ENCODE measurements at regions not wholly inside any gene's neighbourhood (a gene's known extent, or its start where the extent isn't known, plus 50 kb on each side); places are given as distances from the start of the nearest gene placed in this dataset.

DNA sequence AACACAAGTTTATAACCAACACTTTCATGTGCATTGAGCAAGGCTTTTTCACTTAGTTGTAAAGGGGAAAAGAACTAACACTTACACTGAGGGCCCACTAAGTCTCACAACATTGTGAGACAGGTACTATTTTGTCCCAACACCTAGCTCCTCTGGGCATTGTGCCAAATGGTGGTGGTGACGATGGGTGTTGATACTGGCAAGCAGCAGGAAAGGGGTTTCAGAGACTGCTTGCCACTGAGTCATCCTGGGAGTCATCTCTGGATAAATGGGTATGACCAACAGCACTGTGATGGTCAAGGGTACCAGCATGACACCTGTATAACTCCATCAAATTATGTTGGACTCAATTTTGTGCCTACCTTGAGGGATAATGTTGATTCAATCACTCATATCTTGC is 138.8 kb upstream of the ITGA6 start:
- no peaks in the 10 kb centered on the region for H3K9me3 ChIP-seq
- peaks cover 23% of the 10 kb centered on the region for H3K4me1 ChIP-seq
- DNase-seq (no peak), ATAC-seq (no peak)
- WGBS, 3 donors: 25 to 38% (median 36%) methylated on average over 1 of the region's 1 CpG
- H3K4me3 ChIP-seq: no peak overlapping the region
- intact Hi-C loops (cut with DNase I): loop anchor here (5.0 kb wide), 2 partner anchors 174 to 1886 kb away; no protein-coding TSS in a partner anchor
- H3K27ac ChIP-seq: no peak overlapping the region
- no peaks in the 10 kb centered on the region for H3K27me3 ChIP-seq (ENCODE audit: insufficient read depth in 3 of 3, low read length in 2 of 3)
- TF ChIP-seq, protein P1, sequence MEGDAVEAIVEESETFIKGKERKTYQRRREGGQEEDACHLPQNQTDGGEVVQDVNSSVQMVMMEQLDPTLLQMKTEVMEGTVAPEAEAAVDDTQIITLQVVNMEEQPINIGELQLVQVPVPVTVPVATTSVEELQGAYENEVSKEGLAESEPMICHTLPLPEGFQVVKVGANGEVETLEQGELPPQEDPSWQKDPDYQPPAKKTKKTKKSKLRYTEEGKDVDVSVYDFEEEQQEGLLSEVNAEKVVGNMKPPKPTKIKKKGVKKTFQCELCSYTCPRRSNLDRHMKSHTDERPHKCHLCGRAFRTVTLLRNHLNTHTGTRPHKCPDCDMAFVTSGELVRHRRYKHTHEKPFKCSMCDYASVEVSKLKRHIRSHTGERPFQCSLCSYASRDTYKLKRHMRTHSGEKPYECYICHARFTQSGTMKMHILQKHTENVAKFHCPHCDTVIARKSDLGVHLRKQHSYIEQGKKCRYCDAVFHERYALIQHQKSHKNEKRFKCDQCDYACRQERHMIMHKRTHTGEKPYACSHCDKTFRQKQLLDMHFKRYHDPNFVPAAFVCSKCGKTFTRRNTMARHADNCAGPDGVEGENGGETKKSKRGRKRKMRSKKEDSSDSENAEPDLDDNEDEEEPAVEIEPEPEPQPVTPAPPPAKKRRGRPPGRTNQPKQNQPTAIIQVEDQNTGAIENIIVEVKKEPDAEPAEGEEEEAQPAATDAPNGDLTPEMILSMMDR (IDR thresholded peaks at IDR 0.05): no peak
- H3K36me3 ChIP-seq (ENCODE audit: insufficient read depth in 1 of 2, low read depth in 1 of 2): no peaks in the 10 kb centered on the region

DNA sequence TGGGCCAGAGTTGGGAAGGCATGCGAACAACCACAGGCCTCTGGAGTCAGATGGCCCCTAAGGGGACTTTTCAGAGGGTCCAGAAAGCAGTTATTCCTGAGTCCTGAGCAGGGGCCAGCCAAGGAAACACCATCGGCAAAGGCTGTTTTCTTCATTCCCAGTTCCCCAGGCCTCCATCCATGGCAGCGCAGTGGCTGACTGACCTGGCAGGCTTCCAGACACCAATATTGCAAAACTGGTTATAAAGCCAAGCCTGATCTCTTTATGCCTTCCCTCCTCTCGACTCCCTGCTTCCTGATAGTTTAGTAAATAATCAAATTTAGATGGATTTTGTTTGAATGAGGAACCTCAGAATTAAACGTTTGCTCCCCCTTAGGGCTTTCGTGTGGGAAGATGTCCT is 133.4 kb upstream of the ITGA6 start:
- no peak overlapping the region for H3K27ac ChIP-seq
- no peaks in the 10 kb centered on the region for H3K4me1 ChIP-seq
- H3K4me3 ChIP-seq: no peak overlapping the region
- no peaks in the 10 kb centered on the region for H3K36me3 ChIP-seq (ENCODE audit: insufficient read depth in 1 of 2, low read depth in 1 of 2)
- peak in 1 of 2 donors; percentile 60 for DNase-seq
- WGBS, 3 donors: 41 to 49% (median 48%) methylated on average over 6 of the region's 6 CpGs
- no peaks in the 10 kb centered on the region for H3K27me3 ChIP-seq (ENCODE audit: insufficient read depth in 3 of 3, low read length in 2 of 3)
- H3K9me3 ChIP-seq: no peaks in the 10 kb centered on the region
- intact Hi-C loops (cut with DNase I): no loop called here
- TF ChIP-seq, protein P1 (IDR thresholded peaks at IDR 0.05): no peak
- peak in 1 of 4 donors; percentile 54 for ATAC-seq

GRCh38 chr2:172294983-172295382 is 132.4 kb upstream of the ITGA6 start:
- no peak overlapping the region for H3K27ac ChIP-seq
- H3K9me3 ChIP-seq: no peaks in the 10 kb centered on the region
- no peaks in the 10 kb centered on the region for H3K27me3 ChIP-seq (ENCODE audit: insufficient read depth in 3 of 3, low read length in 2 of 3)
- WGBS, 3 donors: 82 to 90% (median 87%) methylated on average over 1 of the region's 1 CpG
- intact Hi-C loops (cut with DNase I): no loop called here
- no peak overlapping the region for H3K4me3 ChIP-seq
- ATAC-seq: no peak
- TF ChIP-seq, protein P1 (IDR thresholded peaks at IDR 0.05): no peak
- no peak for DNase-seq
- H3K36me3 ChIP-seq (ENCODE audit: insufficient read depth in 1 of 2, low read depth in 1 of 2): no peaks in the 10 kb centered on the region
- no peaks in the 10 kb centered on the region for H3K4me1 ChIP-seq

DNA sequence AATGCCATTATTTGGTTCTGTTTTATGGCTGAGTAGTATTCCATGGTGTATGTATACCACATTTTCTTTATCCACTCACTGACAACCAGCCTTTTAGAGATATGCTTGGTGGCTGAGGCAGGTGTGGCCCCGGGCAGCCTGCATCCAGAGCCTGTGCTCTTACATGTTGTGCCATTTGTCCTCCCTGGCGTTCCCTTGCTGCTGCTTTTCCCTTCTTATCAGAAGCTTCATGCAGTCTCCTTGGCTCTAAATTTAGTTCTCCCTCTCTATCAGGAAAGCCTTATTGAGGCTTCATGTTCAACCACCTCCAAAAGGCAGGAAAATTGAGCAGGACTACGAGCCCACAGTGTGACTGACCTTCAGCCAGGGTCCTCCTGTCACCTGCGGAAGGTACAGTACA is 131.7 kb upstream of the ITGA6 start:
- intact Hi-C loops (cut with DNase I): no loop called here

More for the DNA sequence above, 131.7 kb upstream of the ITGA6 start:
- Histone ChIP-seq H3K4me3 (no peak overlapping the region), H3K27ac (no peak overlapping the region), H3K4me1 (no peaks in the 10 kb centered on the region), H3K27me3 (ENCODE audit: insufficient read depth in 3 of 3, low read length in 2 of 3) (no peaks in the 10 kb centered on the region), H3K36me3 (ENCODE audit: insufficient read depth in 1 of 2, low read depth in 1 of 2) (no peaks in the 10 kb centered on the region), H3K9me3 (no peaks in the 10 kb centered on the region)
- 91 to 93% (median 93%) methylated on average over 4 of the region's 4 CpGs for whole genome bisulfite sequencing, 3 donors
- TF ChIP-seq, protein P1 (IDR thresholded peaks at IDR 0.05): no peak
- DNase-seq (no peak), ATAC-seq (no peak)
